ENCODE measurements at regions not wholly inside any gene's neighbourhood (a gene's known extent, or its start where the extent isn't known, plus 50 kb on each side); places are given as distances from the start of the nearest gene placed in this dataset.

DNA sequence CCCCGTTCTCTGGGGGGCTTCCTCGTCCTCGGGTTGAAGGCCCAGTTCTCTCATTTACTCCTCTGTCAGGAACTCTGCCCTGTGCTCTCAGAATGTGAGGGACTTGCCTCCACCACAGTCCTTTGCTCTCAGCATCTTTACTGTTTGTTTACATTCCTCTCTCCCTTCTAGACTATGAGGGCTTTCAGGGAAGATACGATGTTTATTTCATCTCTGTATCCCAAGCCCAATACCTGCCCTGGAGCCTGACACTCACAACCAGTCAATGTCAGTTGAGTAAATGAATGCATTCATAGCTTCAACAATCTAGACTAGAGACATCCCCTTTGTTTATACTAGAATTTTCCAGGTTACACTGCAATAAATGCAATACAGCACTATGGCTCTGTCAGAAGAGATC is 409.6 kb upstream of the CDH11 start:
- H4K20me1 ChIP-seq (ENCODE audit: control insufficient read depth, extremely low read depth, insufficient read depth, low read length) = no peaks in the 10 kb centered on the region
- no peak overlapping the region for H3K27ac ChIP-seq (ENCODE audit: insufficient read depth, low read length)
- no peak overlapping the region for H3K9ac ChIP-seq (ENCODE audit: insufficient read depth, low read length)
- H3K4me3 ChIP-seq (replicated peaks in 1 of 4; ENCODE audit: control extremely low read depth in 1 of 4, insufficient read depth in 1 of 4, low read depth in 3 of 4, low read length in 4 of 4) = no peak overlapping the region
- no peaks in the 10 kb centered on the region for H3K79me2 ChIP-seq (ENCODE audit: control insufficient read depth, insufficient read depth, low read length)
- H3K27me3 ChIP-seq (ENCODE audit: control insufficient read depth, insufficient read depth, low read length) = no peaks in the 10 kb centered on the region
- no peak for DNase-seq (ENCODE audit: low read depth in 2 of 2)
- no peaks in the 10 kb centered on the region for H3K9me3 ChIP-seq (ENCODE audit: control insufficient read depth, insufficient read depth, low read depth, low read length)
- no peaks in the 10 kb centered on the region for H3K36me3 ChIP-seq (ENCODE audit: control insufficient read depth, insufficient read depth, low read length)
- no peak overlapping the region for H3K4me2 ChIP-seq (ENCODE audit: extremely low read depth, insufficient read depth, low read length)
- no peaks in the 10 kb centered on the region for H3K4me1 ChIP-seq (ENCODE audit: control insufficient read depth, extremely low read depth, insufficient read depth, low read length)
- TF ChIP-seq, protein P1, sequence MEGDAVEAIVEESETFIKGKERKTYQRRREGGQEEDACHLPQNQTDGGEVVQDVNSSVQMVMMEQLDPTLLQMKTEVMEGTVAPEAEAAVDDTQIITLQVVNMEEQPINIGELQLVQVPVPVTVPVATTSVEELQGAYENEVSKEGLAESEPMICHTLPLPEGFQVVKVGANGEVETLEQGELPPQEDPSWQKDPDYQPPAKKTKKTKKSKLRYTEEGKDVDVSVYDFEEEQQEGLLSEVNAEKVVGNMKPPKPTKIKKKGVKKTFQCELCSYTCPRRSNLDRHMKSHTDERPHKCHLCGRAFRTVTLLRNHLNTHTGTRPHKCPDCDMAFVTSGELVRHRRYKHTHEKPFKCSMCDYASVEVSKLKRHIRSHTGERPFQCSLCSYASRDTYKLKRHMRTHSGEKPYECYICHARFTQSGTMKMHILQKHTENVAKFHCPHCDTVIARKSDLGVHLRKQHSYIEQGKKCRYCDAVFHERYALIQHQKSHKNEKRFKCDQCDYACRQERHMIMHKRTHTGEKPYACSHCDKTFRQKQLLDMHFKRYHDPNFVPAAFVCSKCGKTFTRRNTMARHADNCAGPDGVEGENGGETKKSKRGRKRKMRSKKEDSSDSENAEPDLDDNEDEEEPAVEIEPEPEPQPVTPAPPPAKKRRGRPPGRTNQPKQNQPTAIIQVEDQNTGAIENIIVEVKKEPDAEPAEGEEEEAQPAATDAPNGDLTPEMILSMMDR (conservative IDR thresholded peaks at IDR 0.05 in 1 of 2, IDR thresholded peaks at IDR 0.05 in 1 of 2; ENCODE audit: low read depth in 1 of 2, low read length in 2 of 2) = no peak
- no peak for TF ChIP-seq EZH2 (IDR thresholded peaks at IDR 0.05; ENCODE audit: low read length, missing control alignments)
- no peak overlapping the region for H2AFZ ChIP-seq (ENCODE audit: low read length)

DNA sequence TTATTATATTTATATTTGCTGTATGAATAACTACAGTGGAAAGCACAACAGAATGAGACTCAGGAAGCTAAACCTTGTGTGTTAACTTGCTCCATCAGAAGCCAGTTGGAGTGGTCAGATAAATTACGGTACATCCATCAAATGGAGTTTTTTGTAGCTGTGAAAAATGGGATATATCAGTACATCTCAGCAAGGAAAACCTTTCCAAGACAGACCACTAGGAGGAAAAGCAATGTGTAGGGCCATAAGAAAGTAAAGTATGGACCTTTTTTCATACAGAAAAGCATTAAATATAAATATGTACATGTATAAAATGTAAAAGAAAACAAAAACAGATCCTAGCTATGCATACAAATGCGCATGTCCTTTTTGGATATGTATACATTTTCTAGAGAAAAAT is 403.8 kb upstream of the CDH11 start:
- no peaks in the 10 kb centered on the region for H3K36me3 ChIP-seq (ENCODE audit: control insufficient read depth, insufficient read depth, low read length)
- no peak overlapping the region for H3K27ac ChIP-seq (ENCODE audit: insufficient read depth, low read length)

DNA sequence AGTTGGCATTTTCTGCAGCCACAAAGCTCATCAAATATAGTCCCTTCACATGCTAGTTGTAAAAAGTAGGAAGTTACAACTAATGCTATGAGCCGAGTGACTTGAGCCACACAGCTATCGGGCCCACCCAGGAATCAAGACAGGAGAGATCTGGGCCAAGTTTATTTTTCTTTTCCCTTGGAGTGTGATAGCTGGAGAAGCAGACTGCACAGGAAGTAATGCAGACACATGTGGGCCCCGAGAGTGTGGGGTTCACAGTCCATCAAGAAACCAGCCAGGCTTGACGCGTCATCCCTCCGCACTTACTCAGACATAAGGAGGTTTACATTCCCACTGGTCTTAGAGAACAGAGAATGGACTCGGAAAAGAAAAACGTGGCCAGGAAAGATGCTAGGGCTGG is 403.1 kb upstream of the CDH11 start:
- no peaks in the 10 kb centered on the region for H3K4me1 ChIP-seq (ENCODE audit: control insufficient read depth, extremely low read depth, insufficient read depth, low read length)
- peak; percentile 79 to 100 for DNase-seq (ENCODE audit: low read depth in 2 of 2)
- no peak overlapping the region for H3K4me2 ChIP-seq (ENCODE audit: extremely low read depth, insufficient read depth, low read length)
- no peak overlapping the region for H2AFZ ChIP-seq (ENCODE audit: low read length)
- TF ChIP-seq EZH2 (IDR thresholded peaks at IDR 0.05; ENCODE audit: low read length, missing control alignments) = no peak
- TF ChIP-seq, protein P1 (conservative IDR thresholded peaks at IDR 0.05 in 1 of 2, IDR thresholded peaks at IDR 0.05 in 1 of 2; ENCODE audit: low read depth in 1 of 2, low read length in 2 of 2) = no peak
- no peaks in the 10 kb centered on the region for H3K36me3 ChIP-seq (ENCODE audit: control insufficient read depth, insufficient read depth, low read length)
- H3K27ac ChIP-seq (ENCODE audit: insufficient read depth, low read length) = no peak overlapping the region
- H4K20me1 ChIP-seq (ENCODE audit: control insufficient read depth, extremely low read depth, insufficient read depth, low read length) = no peaks in the 10 kb centered on the region
- no peaks in the 10 kb centered on the region for H3K27me3 ChIP-seq (ENCODE audit: control insufficient read depth, insufficient read depth, low read length)
- H3K9ac ChIP-seq (ENCODE audit: insufficient read depth, low read length) = no peak overlapping the region
- no peak overlapping the region for H3K4me3 ChIP-seq (replicated peaks in 1 of 4; ENCODE audit: control extremely low read depth in 1 of 4, insufficient read depth in 1 of 4, low read depth in 3 of 4, low read length in 4 of 4)
- H3K9me3 ChIP-seq (ENCODE audit: control insufficient read depth, insufficient read depth, low read depth, low read length) = no peaks in the 10 kb centered on the region
- no peaks in the 10 kb centered on the region for H3K79me2 ChIP-seq (ENCODE audit: control insufficient read depth, insufficient read depth, low read length)

More for the DNA sequence above, 403.8 kb upstream of the CDH11 start:
- H3K4me2 ChIP-seq (ENCODE audit: extremely low read depth, insufficient read depth, low read length) = no peak overlapping the region
- H3K27me3 ChIP-seq (ENCODE audit: control insufficient read depth, insufficient read depth, low read length) = no peaks in the 10 kb centered on the region
- no peaks in the 10 kb centered on the region for H3K9me3 ChIP-seq (ENCODE audit: control insufficient read depth, insufficient read depth, low read depth, low read length)
- DNase-seq (ENCODE audit: low read depth in 2 of 2) = no peak
- H3K4me1 ChIP-seq (ENCODE audit: control insufficient read depth, extremely low read depth, insufficient read depth, low read length) = no peaks in the 10 kb centered on the region
- H2AFZ ChIP-seq (ENCODE audit: low read length) = no peak overlapping the region
- no peak overlapping the region for H3K9ac ChIP-seq (ENCODE audit: insufficient read depth, low read length)
- H3K4me3 ChIP-seq (replicated peaks in 1 of 4; ENCODE audit: control extremely low read depth in 1 of 4, insufficient read depth in 1 of 4, low read depth in 3 of 4, low read length in 4 of 4) = no peak overlapping the region
- no peaks in the 10 kb centered on the region for H4K20me1 ChIP-seq (ENCODE audit: control insufficient read depth, extremely low read depth, insufficient read depth, low read length)
- H3K79me2 ChIP-seq (ENCODE audit: control insufficient read depth, insufficient read depth, low read length) = no peaks in the 10 kb centered on the region
- no peak for TF ChIP-seq EZH2 (IDR thresholded peaks at IDR 0.05; ENCODE audit: low read length, missing control alignments)
- TF ChIP-seq, protein P1 (conservative IDR thresholded peaks at IDR 0.05 in 1 of 2, IDR thresholded peaks at IDR 0.05 in 1 of 2; ENCODE audit: low read depth in 1 of 2, low read length in 2 of 2) = no peak
